ENCODE measurements at regions not wholly inside any gene's neighbourhood (a gene's known extent, or its start where the extent isn't known, plus 50 kb on each side); places are given as distances from the start of the nearest gene placed in this dataset.

DNA sequence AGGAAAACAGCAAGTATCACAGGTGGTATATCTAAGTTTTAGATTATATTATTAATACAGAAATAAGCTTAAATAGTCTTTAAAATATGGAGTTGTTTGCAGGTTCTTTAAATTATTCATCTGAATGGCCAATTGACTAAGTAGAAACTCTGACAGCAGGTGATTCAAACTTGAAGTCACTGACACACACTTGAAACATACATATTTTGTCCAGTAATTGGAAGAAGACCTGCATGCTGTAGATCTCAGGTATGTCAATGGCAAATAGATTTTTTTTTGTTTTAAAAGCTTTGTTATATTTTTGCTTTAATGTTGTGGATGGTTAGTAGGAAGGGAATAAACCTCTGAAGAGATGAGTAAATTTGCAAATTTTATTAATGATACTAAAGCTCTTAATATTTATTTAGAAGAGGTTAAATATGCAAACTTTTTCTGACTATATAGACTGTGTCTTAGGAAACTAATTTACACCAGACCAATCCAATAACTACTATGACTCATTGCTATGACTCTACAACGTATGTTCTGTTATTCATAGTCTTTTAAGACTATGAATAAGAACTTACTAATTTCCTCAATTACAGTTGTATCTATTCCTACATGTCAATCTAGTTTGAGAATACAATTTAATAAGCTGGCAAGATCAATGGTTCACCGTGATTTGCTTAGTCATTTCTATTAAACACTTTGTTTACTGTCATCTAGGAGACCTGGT is 53.9 kb upstream of the RORB start:
- TF ChIP-seq, protein P1, sequence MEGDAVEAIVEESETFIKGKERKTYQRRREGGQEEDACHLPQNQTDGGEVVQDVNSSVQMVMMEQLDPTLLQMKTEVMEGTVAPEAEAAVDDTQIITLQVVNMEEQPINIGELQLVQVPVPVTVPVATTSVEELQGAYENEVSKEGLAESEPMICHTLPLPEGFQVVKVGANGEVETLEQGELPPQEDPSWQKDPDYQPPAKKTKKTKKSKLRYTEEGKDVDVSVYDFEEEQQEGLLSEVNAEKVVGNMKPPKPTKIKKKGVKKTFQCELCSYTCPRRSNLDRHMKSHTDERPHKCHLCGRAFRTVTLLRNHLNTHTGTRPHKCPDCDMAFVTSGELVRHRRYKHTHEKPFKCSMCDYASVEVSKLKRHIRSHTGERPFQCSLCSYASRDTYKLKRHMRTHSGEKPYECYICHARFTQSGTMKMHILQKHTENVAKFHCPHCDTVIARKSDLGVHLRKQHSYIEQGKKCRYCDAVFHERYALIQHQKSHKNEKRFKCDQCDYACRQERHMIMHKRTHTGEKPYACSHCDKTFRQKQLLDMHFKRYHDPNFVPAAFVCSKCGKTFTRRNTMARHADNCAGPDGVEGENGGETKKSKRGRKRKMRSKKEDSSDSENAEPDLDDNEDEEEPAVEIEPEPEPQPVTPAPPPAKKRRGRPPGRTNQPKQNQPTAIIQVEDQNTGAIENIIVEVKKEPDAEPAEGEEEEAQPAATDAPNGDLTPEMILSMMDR (conservative IDR thresholded peaks at IDR 0.05) = no peak
- TF ChIP-seq ZFX (IDR thresholded peaks at IDR 0.05) = no peak

Measured in C4-2B (cell line).